Tibial artery (tissue), 4 donors: ENCODE measurements at regions not wholly inside any gene's neighbourhood (a gene's known extent, or its start where the extent isn't known, plus 50 kb on each side); places are given as distances from the start of the nearest gene placed in this dataset.
"Not testable (repeated sequence)": the region's sequence is repeated elsewhere in the genome, so short reads cannot be mapped to it uniquely, and the experiment has no call there.

Experiments used
- DNase-seq, 2 donors: peaks; one replicate each; pipeline ENCODE4 v3.0.0-alpha.2; 2019
- H3K27ac ChIP-seq, 2 donors: fragments of 200-600 bp; sonication (generic) in 1 of 2; 1 replicate in 1 of 2; 2 replicates in 1 of 2; pipeline ENCODE4 v1.5.1; 2018 to 2019; ENCODE audit warnings: mild to moderate bottlenecking in 1 of 2
- H3K27me3 ChIP-seq, 2 donors: fragments of 200-600 bp; sonication (generic) in 1 of 2; one replicate each; pipeline versions ENCODE4 v1.5.1 to v1.6.0; 2016 to 2019
- H3K36me3 ChIP-seq, 3 donors: fragments of 200-600 bp; sonication (generic) in 2 of 3; one replicate each; pipeline ENCODE4 v1.5.1; 2016 to 2019; ENCODE audit warnings: mild to moderate bottlenecking in 2 of 3
- H3K4me1 ChIP-seq, 4 donors: fragments of 200-600 bp; sonication (generic) in 2 of 4; 1 replicate in 3 of 4; 2 replicates in 1 of 4; pipeline ENCODE4 v1.5.1; 2016 to 2019
- H3K4me3 ChIP-seq, 2 donors: fragments of 200-600 bp; sonication (generic) in 1 of 2; 1 replicate in 1 of 2; 2 replicates in 1 of 2; pipeline ENCODE4 v1.5.1; 2018 to 2019; ENCODE audit warnings: mild to moderate bottlenecking in 2 of 2
- H3K9me3 ChIP-seq, 3 donors: fragments of 200-600 bp; sonication (generic) in 1 of 3; one replicate each; pipeline ENCODE4 v1.5.1; 2016 to 2019
- CTCF ChIP-seq, 2 experiments: fragments of 200-600 bp in 1 of 2; fragments of 450-650 bp in 1 of 2; IDR thresholded peaks; one replicate each; pipeline ENCODE4 v1.5.1; 2017 to 2019; ENCODE audit warnings: antibody characterized with exemption in 2 of 2, mild to moderate bottlenecking in 1 of 2, moderate library complexity in 1 of 2
- intact Hi-C: fragments of 100-400 bp; cut with DNase I; formaldehyde crosslinking; loops from one replicate; pipeline ENCODE4 v1.15.0; 2023; ENCODE audit warnings: low total_unique reads

GRCh38 chr12:115296613-115297198 lies 612.7 kb upstream of the TBX3 start:
- TF ChIP-seq CTCF (IDR thresholded peaks at IDR 0.05), result no peak
- intact Hi-C loops, result no loop called here

GRCh38 chr12:115295886-115296285 lies 611.9 kb upstream of the TBX3 start:
- no peak for DNase-seq
- H3K36me3 ChIP-seq, result no peaks in the 10 kb centered on the region
- TF ChIP-seq CTCF (IDR thresholded peaks at IDR 0.05), result no peak
- H3K27ac ChIP-seq, result no peak overlapping the region
- intact Hi-C loops, result no loop called here
- no peaks in the 10 kb centered on the region for H3K9me3 ChIP-seq
- peaks cover 0 to 14% (median 9%) of the 10 kb centered on the region in 4 donors for H3K4me1 ChIP-seq
- no peak overlapping the region for H3K4me3 ChIP-seq
- no peaks in the 10 kb centered on the region for H3K27me3 ChIP-seq

More at GRCh38 chr12:115296613-115297198, 612.7 kb upstream of the TBX3 start:
- Histone ChIP-seq H3K36me3 (no peaks in the 10 kb centered on the region), H3K27me3 (no peaks in the 10 kb centered on the region), H3K27ac (no peak overlapping the region), H3K9me3 (no peaks in the 10 kb centered on the region), H3K4me3 (no peak overlapping the region), H3K4me1 (peaks cover 0 to 14% (median 9%) of the 10 kb centered on the region in 4 donors)
- DNase-seq, result no peak

- intact Hi-C loops, result no loop called here
- H3K27me3 ChIP-seq, result no peaks in the 10 kb centered on the region
- no peak for DNase-seq
- no peaks in the 10 kb centered on the region for H3K9me3 ChIP-seq
- H3K36me3 ChIP-seq, result no peaks in the 10 kb centered on the region
- no peak overlapping the region for H3K27ac ChIP-seq
- no peak for TF ChIP-seq CTCF (IDR thresholded peaks at IDR 0.05)
- H3K4me3 ChIP-seq, result no peak overlapping the region
- peaks cover 0 to 14% (median 9%) of the 10 kb centered on the region in 4 donors for H3K4me1 ChIP-seq
Observed at GRCh38 chr12:115294453-115295133, 610.6 kb upstream of the TBX3 start.

GRCh38 chr12:115285429-115285828 lies 601.5 kb upstream of the TBX3 start:
- H3K27ac ChIP-seq, H3K27me3 ChIP-seq, DNase-seq, H3K36me3 ChIP-seq, intact Hi-C loops, H3K4me1 ChIP-seq, H3K9me3 ChIP-seq, H3K4me3 ChIP-seq: not testable (repeated sequence)

GRCh38 chr12:115273456-115273855 lies 589.5 kb upstream of the TBX3 start:
- H3K4me1 ChIP-seq, result no peaks in the 10 kb centered on the region
- no peaks in the 10 kb centered on the region for H3K36me3 ChIP-seq
- intact Hi-C loops, result no loop called here
- no peaks in the 10 kb centered on the region for H3K9me3 ChIP-seq
- DNase-seq, result no peak
- no peak for TF ChIP-seq CTCF (IDR thresholded peaks at IDR 0.05)
- H3K4me3 ChIP-seq, result no peak overlapping the region
- H3K27me3 ChIP-seq, result no peaks in the 10 kb centered on the region
- H3K27ac ChIP-seq, result no peak overlapping the region

- H3K27ac ChIP-seq, result no peak overlapping the region
- H3K4me1 ChIP-seq, result peaks cover 0 to 8% (median 0%) of the 10 kb centered on the region in 4 donors
- DNase-seq, result no peak
- H3K4me3 ChIP-seq, result no peak overlapping the region
- no peaks in the 10 kb centered on the region for H3K27me3 ChIP-seq
- no peaks in the 10 kb centered on the region for H3K36me3 ChIP-seq
- no peaks in the 10 kb centered on the region for H3K9me3 ChIP-seq
- intact Hi-C loops, result no loop called here
- TF ChIP-seq CTCF (IDR thresholded peaks at IDR 0.05), result no peak
Observed at GRCh38 chr12:115268451-115268850, 584.5 kb upstream of the TBX3 start.
